ENCODE measurements at regions not wholly inside any gene's neighbourhood (a gene's known extent, or its start where the extent isn't known, plus 50 kb on each side); places are given as distances from the start of the nearest gene placed in this dataset.

DNA sequence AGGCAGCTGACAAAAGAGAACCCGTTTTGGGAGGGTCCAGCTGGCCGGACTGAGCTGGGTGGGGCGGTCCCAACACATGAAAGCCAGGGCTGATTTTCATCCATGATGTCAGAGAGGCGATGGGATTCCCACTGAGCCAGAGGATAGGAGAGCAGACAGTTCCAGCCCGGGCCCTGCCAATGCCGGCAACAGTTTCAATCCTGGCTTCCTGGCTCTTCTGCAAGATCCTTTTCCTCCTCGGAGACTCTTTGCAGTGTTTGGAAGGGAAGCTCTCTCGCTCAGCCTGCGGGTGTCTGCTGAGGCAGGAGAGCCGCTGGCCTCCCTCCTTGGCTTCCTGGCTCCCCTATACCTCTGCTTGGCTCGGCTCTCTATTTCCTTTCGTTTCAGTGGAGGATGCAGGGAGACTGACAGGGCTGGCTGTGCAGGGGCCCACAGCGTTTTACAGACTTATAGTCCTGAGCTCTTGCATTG is 145.5 kb upstream of the SOX9 start:
- DNase-seq = peak in 2 of 3 donors; percentile 47 to 54
- no peaks in the 10 kb centered on the region for H3K9me3 ChIP-seq
- peaks cover 0 to 12% (median 3%) of the 10 kb centered on the region in 4 donors for H3K4me1 ChIP-seq
- H3K4me3 ChIP-seq = peak overlapping the region in 3 of 4 donors; percentile 18 to 32 (median 23)
- peak overlapping the region in 3 of 4 donors; percentile 16 to 69 (median 55) for H3K27ac ChIP-seq
- no peaks in the 10 kb centered on the region for H3K27me3 ChIP-seq
- TF ChIP-seq POLR2A (IDR thresholded peaks at IDR 0.05) = no peak
- TF ChIP-seq, protein P1, sequence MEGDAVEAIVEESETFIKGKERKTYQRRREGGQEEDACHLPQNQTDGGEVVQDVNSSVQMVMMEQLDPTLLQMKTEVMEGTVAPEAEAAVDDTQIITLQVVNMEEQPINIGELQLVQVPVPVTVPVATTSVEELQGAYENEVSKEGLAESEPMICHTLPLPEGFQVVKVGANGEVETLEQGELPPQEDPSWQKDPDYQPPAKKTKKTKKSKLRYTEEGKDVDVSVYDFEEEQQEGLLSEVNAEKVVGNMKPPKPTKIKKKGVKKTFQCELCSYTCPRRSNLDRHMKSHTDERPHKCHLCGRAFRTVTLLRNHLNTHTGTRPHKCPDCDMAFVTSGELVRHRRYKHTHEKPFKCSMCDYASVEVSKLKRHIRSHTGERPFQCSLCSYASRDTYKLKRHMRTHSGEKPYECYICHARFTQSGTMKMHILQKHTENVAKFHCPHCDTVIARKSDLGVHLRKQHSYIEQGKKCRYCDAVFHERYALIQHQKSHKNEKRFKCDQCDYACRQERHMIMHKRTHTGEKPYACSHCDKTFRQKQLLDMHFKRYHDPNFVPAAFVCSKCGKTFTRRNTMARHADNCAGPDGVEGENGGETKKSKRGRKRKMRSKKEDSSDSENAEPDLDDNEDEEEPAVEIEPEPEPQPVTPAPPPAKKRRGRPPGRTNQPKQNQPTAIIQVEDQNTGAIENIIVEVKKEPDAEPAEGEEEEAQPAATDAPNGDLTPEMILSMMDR (IDR thresholded peaks at IDR 0.05) = no peak
- H3K36me3 ChIP-seq = no peaks in the 10 kb centered on the region

DNA sequence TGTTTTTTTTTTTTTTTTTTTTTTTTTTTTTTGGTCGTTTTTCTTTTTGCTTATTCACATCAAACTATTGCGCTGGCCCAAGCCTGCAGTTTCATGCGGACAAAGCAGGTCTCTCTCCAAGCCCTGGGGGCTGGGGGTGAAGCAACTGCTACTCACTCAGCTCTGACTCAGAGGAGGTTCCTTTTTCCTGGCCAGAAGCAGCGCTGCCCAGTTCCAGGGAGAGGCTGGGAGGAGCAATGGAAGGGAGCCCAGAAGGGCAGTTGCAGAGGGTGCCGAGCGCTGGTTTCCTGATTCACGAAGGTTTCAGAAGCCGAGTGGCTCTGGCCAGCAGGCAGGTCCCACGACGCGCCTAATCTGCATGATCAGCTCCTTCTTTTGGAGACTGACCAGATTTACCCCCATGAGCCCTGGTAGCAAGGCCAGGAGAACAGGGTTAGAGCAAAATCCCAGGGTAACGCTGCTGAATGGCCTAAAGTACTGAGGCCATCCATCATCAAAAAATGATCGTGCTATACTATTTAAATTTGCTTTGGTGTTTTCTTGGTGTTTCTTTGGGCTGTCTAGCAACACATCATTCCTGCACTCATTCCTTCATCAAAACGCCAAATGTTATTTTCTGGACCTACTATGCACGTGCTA is 144.7 kb upstream of the SOX9 start:
- Histone ChIP-seq H3K4me1 (peaks cover 0 to 12% (median 3%) of the 10 kb centered on the region in 4 donors), H3K36me3 (no peaks in the 10 kb centered on the region), H3K27me3 (no peaks in the 10 kb centered on the region), H3K4me3 (no peak overlapping the region), H3K27ac (no peak overlapping the region), H3K9me3 (no peaks in the 10 kb centered on the region)
- TF ChIP-seq, protein P1 (IDR thresholded peaks at IDR 0.05) = no peak
- no peak for TF ChIP-seq POLR2A (IDR thresholded peaks at IDR 0.05)
- DNase-seq = peak in 2 of 3 donors; percentile 67 to 73

DNA sequence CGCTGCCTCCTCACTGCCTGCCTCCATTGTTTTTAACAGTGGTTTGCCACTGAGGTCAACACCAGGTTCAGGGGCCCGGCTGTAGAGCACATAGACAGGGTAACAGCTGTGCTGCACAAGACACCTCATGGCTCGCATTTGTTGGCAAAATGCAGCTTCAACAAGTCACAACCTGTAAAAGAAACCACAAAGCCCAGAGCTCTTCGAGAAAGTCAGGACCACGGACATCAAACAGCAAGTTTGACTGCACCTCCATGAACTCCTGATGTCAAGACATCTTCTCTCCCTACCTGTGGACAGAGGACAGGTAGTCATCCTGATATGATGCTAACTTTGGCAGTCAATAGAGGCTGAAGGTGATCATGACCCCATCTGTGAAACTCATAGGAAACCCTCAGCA is 142.4 kb upstream of the SOX9 start:
- peaks cover 0 to 12% (median 3%) of the 10 kb centered on the region in 4 donors for H3K4me1 ChIP-seq
- H3K27me3 ChIP-seq = no peaks in the 10 kb centered on the region
- DNase-seq = no peak
- H3K9me3 ChIP-seq = no peaks in the 10 kb centered on the region
- H3K36me3 ChIP-seq = no peaks in the 10 kb centered on the region
- TF ChIP-seq, protein P1 (IDR thresholded peaks at IDR 0.05) = no peak
- no peak for TF ChIP-seq POLR2A (IDR thresholded peaks at IDR 0.05)
- H3K4me3 ChIP-seq = no peak overlapping the region
- no peak overlapping the region for H3K27ac ChIP-seq

DNA sequence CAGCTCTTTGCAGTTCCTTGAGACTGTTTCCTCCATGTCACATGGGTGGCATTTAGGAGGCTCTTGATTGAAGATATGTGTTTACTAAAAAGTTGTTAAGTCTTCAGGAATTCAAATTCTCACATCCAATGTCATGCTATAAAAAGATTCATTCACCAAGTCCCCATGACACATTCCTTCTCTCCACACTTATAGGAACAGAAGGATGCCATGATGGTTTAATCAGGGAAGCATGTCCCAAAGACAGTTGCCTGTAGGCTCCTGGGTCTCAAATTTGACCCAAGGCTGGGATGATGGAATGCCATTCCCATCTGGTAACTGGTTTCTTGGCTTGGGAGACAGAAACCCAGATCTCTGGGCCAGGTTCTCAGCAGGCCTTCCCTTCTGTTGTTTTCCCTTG is 140.6 kb upstream of the SOX9 start:
- no peaks in the 10 kb centered on the region for H3K36me3 ChIP-seq
- H3K27ac ChIP-seq = no peak overlapping the region
- TF ChIP-seq POLR2A (IDR thresholded peaks at IDR 0.05) = no peak
- TF ChIP-seq, protein P1 (IDR thresholded peaks at IDR 0.05) = no peak

DNA sequence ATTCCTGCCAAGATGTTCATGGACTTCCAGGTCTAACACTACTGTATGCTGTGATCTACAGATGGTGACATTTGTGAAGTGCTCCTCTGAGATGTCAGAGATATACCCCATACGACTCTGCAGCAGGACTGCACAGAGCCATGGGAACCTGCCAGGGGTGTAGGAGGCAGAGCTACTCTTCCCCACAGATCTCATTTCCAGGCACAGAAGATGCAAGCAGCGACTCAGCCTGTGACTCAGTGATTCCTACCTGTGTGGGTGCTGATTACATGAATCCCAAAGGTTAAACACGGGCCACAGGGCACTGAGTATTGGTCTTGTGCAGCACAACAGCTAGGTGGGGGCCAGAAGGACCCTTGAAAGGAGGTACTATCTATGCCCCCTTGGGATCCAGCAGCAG is 137.0 kb upstream of the SOX9 start:
- Histone ChIP-seq H3K4me1 (no peaks in the 10 kb centered on the region), H3K4me3 (no peak overlapping the region), H3K36me3 (no peaks in the 10 kb centered on the region), H3K27me3 (no peaks in the 10 kb centered on the region), H3K27ac (no peak overlapping the region), H3K9me3 (no peaks in the 10 kb centered on the region)
- DNase-seq = no peak
- TF ChIP-seq, protein P1 (IDR thresholded peaks at IDR 0.05) = no peak
- no peak for TF ChIP-seq POLR2A (IDR thresholded peaks at IDR 0.05)

More for the DNA sequence above, 140.6 kb upstream of the SOX9 start:
- H3K27me3 ChIP-seq = no peaks in the 10 kb centered on the region
- no peaks in the 10 kb centered on the region for H3K9me3 ChIP-seq
- H3K4me1 ChIP-seq = peaks cover 0 to 5% (median 0%) of the 10 kb centered on the region in 4 donors
- H3K4me3 ChIP-seq = no peak overlapping the region
- no peak for DNase-seq

All from Peyer's patch (tissue), 4 donors.